ENCODE measurements at regions not wholly inside any gene's neighbourhood (a gene's known extent, or its start where the extent isn't known, plus 50 kb on each side); places are given as distances from the start of the nearest gene placed in this dataset.

GRCh38 chr6:156654919-156655918 is 122.0 kb upstream of the ARID1B start:
- H3K9me3 ChIP-seq (ENCODE audit: control insufficient read depth in 2 of 2, low read length in 2 of 2) = no peaks in the 10 kb centered on the region
- H3K27ac Mint-ChIP-seq = no peak overlapping the region
- no peaks in the 10 kb centered on the region for H3K36me3 Mint-ChIP-seq
- no peak for DNase-seq
- H3K27me3 Mint-ChIP-seq = peaks cover 33% of the 10 kb centered on the region
- no peak for ATAC-seq (ENCODE audit: low read depth in 2 of 2)
- peaks cover 2 to 9% (median 7%) of the 10 kb centered on the region in 4 donors for H3K4me1 Mint-ChIP-seq
- H3K27ac ChIP-seq (ENCODE audit: insufficient read depth, low read length, poor library complexity, severe bottlenecking) = no peak overlapping the region
- H3K4me3 ChIP-seq (ENCODE audit: low read depth, low read length) = no peak overlapping the region
- H3K36me3 ChIP-seq (ENCODE audit: control insufficient read depth, insufficient read depth, low read length) = no peaks in the 10 kb centered on the region
- H3K27me3 ChIP-seq (ENCODE audit: control insufficient read depth, insufficient read depth, low read length) = peaks cover 6% of the 10 kb centered on the region
- peaks cover 0 to 4% (median 0%) of the 10 kb centered on the region in 7 donors for H3K9me3 Mint-ChIP-seq
- no peak overlapping the region for H3K4me3 Mint-ChIP-seq
- no peaks in the 10 kb centered on the region for H3K4me1 ChIP-seq (ENCODE audit: control insufficient read depth, insufficient read depth, low read length, poor library complexity, severe bottlenecking)

- Histone ChIP-seq H3K36me3 (ENCODE audit: control insufficient read depth, insufficient read depth, low read length) (no peaks in the 10 kb centered on the region), H3K27ac (ENCODE audit: insufficient read depth, low read length, poor library complexity, severe bottlenecking) (no peak overlapping the region), H3K4me3 (ENCODE audit: low read depth, low read length) (no peak overlapping the region), H3K4me1 (ENCODE audit: control insufficient read depth, insufficient read depth, low read length, poor library complexity, severe bottlenecking) (no peaks in the 10 kb centered on the region), H3K27me3 (ENCODE audit: control insufficient read depth, insufficient read depth, low read length) (peaks cover 2% of the 10 kb centered on the region), H3K9me3 (ENCODE audit: control insufficient read depth in 2 of 2, low read length in 2 of 2) (no peaks in the 10 kb centered on the region)
- ATAC-seq (ENCODE audit: low read depth in 2 of 2) (no peak), DNase-seq (no peak)
- Mint-ChIP-seq H3K4me1 (peaks cover 0 to 10% (median 5%) of the 10 kb centered on the region in 4 donors), H3K4me3 (no peak overlapping the region), H3K36me3 (no peaks in the 10 kb centered on the region), H3K27ac (peak overlapping the region in 1 of 3 donors; percentile 2), H3K9me3 (no peaks in the 10 kb centered on the region), H3K27me3 (peaks cover 32% of the 10 kb centered on the region)
These were observed 124.9 kb upstream of the ARID1B start for GRCh38 chr6:156652231-156652750.

DNA sequence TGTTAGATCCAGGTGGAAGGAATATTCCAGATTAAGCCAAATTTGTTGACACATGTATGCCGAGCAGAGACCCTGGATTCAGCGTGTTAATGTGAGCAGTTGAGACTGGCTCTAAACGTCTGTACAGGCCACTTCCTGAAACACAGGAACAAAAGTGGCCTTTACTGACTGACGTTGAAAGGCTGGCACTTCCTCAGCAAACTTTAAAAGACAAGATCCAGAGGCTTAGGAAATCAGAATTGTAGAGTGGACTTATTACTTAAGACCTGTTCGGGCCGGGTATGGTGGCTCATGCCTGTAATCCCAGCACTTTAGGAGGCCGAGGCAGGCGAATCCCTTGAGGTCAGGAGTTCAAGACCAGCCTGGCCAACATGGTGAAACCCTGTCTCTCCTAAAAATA is 125.7 kb upstream of the ARID1B start:
- Mint-ChIP-seq H3K27me3 (peaks cover 38% of the 10 kb centered on the region), H3K4me3 (no peak overlapping the region), H3K9me3 (no peaks in the 10 kb centered on the region), H3K4me1 (peaks cover 0 to 12% (median 9%) of the 10 kb centered on the region in 4 donors), H3K27ac (no peak overlapping the region), H3K36me3 (no peaks in the 10 kb centered on the region)
- no peak for DNase-seq
- Histone ChIP-seq H3K4me1 (ENCODE audit: control insufficient read depth, insufficient read depth, low read length, poor library complexity, severe bottlenecking) (no peaks in the 10 kb centered on the region), H3K36me3 (ENCODE audit: control insufficient read depth, insufficient read depth, low read length) (no peaks in the 10 kb centered on the region), H3K27me3 (ENCODE audit: control insufficient read depth, insufficient read depth, low read length) (peaks cover 2% of the 10 kb centered on the region), H3K9me3 (ENCODE audit: control insufficient read depth in 2 of 2, low read length in 2 of 2) (no peaks in the 10 kb centered on the region), H3K4me3 (ENCODE audit: low read depth, low read length) (no peak overlapping the region), H3K27ac (ENCODE audit: insufficient read depth, low read length, poor library complexity, severe bottlenecking) (no peak overlapping the region)
- ATAC-seq (ENCODE audit: low read depth in 2 of 2) = no peak

DNA sequence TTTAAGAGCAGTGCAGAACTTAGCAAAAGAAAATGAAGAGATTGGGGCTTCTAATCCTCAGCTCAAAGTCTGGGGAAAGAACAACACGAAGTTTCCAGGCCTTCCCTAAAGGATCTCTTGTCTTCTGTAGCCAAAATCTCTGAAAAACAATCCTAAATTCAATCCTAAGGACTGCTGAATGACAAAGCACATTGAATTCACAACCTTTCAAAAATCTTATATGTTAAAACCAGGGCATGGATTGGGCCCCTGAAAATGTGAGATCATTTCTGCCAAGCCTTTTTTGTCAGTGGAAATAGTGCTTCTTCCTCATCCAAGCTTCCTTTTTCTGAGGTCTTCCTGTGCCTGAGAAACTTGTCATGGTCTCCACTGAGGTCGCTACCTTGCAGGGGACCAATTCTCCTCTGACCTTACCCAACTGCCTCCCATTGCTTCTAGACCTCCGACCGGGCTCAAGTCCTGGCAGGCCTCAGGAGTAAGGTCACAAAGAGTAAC is 126.2 kb upstream of the ARID1B start:
- no peaks in the 10 kb centered on the region for H3K4me1 ChIP-seq (ENCODE audit: control insufficient read depth, insufficient read depth, low read length, poor library complexity, severe bottlenecking)
- peaks cover 2% of the 10 kb centered on the region for H3K27me3 ChIP-seq (ENCODE audit: control insufficient read depth, insufficient read depth, low read length)
- H3K36me3 ChIP-seq (ENCODE audit: control insufficient read depth, insufficient read depth, low read length) = no peaks in the 10 kb centered on the region
- no peak overlapping the region for H3K27ac Mint-ChIP-seq
- no peaks in the 10 kb centered on the region for H3K36me3 Mint-ChIP-seq
- no peaks in the 10 kb centered on the region for H3K9me3 Mint-ChIP-seq
- H3K4me3 Mint-ChIP-seq = no peak overlapping the region
- no peaks in the 10 kb centered on the region for H3K9me3 ChIP-seq (ENCODE audit: control insufficient read depth in 2 of 2, low read length in 2 of 2)
- no peak for DNase-seq
- no peak for ATAC-seq (ENCODE audit: low read depth in 2 of 2)
- H3K27me3 Mint-ChIP-seq = peaks cover 41% of the 10 kb centered on the region
- no peak overlapping the region for H3K27ac ChIP-seq (ENCODE audit: insufficient read depth, low read length, poor library complexity, severe bottlenecking)
- H3K4me3 ChIP-seq (ENCODE audit: low read depth, low read length) = no peak overlapping the region
- peaks cover 0 to 12% (median 10%) of the 10 kb centered on the region in 4 donors for H3K4me1 Mint-ChIP-seq

DNA sequence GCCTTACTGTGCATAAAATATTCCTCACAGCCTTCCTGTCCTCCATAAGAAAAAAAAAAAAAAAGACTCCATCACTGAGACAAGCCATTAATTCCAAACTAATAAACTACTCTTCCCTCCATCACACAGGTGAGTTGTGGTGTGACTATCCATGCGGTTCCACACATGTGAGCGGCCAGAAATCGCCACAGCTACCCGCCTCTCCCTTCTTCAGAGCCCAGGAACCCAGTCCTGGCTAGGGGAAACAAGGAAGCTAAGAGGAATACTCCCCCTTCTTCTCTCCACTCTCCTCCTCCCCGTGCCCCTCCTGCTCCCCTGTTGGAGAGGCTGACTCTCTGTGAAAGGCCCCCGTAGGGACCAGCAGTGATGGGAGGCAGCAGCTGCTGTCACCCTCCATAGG is 128.6 kb upstream of the ARID1B start:
- Mint-ChIP-seq H3K27ac (no peak overlapping the region), H3K27me3 (peaks cover 40% of the 10 kb centered on the region), H3K4me1 (peaks cover 0 to 12% (median 10%) of the 10 kb centered on the region in 4 donors)

GRCh38 chr6:156647991-156648390 is 129.2 kb upstream of the ARID1B start:
- Mint-ChIP-seq H3K9me3 (no peaks in the 10 kb centered on the region), H3K27ac (no peak overlapping the region), H3K27me3 (peaks cover 33% of the 10 kb centered on the region), H3K4me1 (peaks cover 0 to 12% (median 10%) of the 10 kb centered on the region in 4 donors), H3K4me3 (peak overlapping the region in 1 of 4 donors; percentile 50), H3K36me3 (no peaks in the 10 kb centered on the region)
- DNase-seq = no peak
- no peaks in the 10 kb centered on the region for H3K9me3 ChIP-seq (ENCODE audit: control insufficient read depth in 2 of 2, low read length in 2 of 2)
- no peak for ATAC-seq (ENCODE audit: low read depth in 2 of 2)
- H3K4me1 ChIP-seq (ENCODE audit: control insufficient read depth, insufficient read depth, low read length, poor library complexity, severe bottlenecking) = no peaks in the 10 kb centered on the region
- H3K4me3 ChIP-seq (ENCODE audit: low read depth, low read length) = no peak overlapping the region
- H3K27me3 ChIP-seq (ENCODE audit: control insufficient read depth, insufficient read depth, low read length) = peaks cover 2% of the 10 kb centered on the region
- no peak overlapping the region for H3K27ac ChIP-seq (ENCODE audit: insufficient read depth, low read length, poor library complexity, severe bottlenecking)
- no peaks in the 10 kb centered on the region for H3K36me3 ChIP-seq (ENCODE audit: control insufficient read depth, insufficient read depth, low read length)

More for the DNA sequence above, 128.6 kb upstream of the ARID1B start:
- no peak overlapping the region for H3K27ac ChIP-seq (ENCODE audit: insufficient read depth, low read length, poor library complexity, severe bottlenecking)
- no peak overlapping the region for H3K4me3 ChIP-seq (ENCODE audit: low read depth, low read length)
- no peaks in the 10 kb centered on the region for H3K4me1 ChIP-seq (ENCODE audit: control insufficient read depth, insufficient read depth, low read length, poor library complexity, severe bottlenecking)
- no peaks in the 10 kb centered on the region for H3K36me3 ChIP-seq (ENCODE audit: control insufficient read depth, insufficient read depth, low read length)
- Mint-ChIP-seq H3K9me3 (no peaks in the 10 kb centered on the region), H3K36me3 (no peaks in the 10 kb centered on the region), H3K4me3 (no peak overlapping the region)
- DNase-seq (no peak), ATAC-seq (ENCODE audit: low read depth in 2 of 2) (no peak)
- H3K27me3 ChIP-seq (ENCODE audit: control insufficient read depth, insufficient read depth, low read length) = peaks cover 2% of the 10 kb centered on the region
- no peaks in the 10 kb centered on the region for H3K9me3 ChIP-seq (ENCODE audit: control insufficient read depth in 2 of 2, low read length in 2 of 2)

DNA sequence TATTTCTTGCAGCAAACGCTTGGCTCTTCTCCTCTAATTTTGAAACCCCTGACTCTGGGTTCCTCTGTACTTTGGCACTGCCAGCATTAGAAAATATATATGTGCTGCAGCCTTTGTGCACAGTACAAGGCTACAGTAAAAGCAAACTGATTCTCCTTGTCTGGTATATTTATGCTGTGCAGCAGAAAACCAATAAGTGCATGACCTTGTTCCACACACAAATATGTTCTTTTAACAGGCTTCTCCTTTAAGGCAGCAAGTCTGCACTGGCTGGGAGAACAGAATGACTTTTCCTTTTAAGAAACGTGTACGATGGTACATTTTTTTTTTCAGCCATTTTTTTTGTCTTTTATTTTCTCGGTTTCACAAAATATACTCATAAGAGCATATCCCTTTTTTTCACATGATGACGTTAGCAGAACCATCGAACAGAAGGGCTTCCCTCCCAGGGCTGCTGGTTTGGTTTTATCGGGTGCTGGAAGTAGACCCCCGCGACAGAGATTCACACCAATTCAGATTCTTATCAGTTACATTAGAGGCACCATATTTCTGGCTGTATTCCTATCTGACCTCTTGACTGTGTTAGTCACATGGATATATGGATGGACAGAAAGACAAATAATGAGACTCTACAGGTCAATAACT is 129.9 kb upstream of the ARID1B start:
- no peaks in the 10 kb centered on the region for H3K9me3 Mint-ChIP-seq
- peak overlapping the region in 1 of 4 donors; percentile 38 for H3K4me3 Mint-ChIP-seq
- peaks cover under 1% of the 10 kb centered on the region for H3K36me3 Mint-ChIP-seq
- Histone ChIP-seq H3K9me3 (ENCODE audit: control insufficient read depth in 2 of 2, low read length in 2 of 2) (no peaks in the 10 kb centered on the region), H3K4me3 (ENCODE audit: low read depth, low read length) (no peak overlapping the region), H3K36me3 (ENCODE audit: control insufficient read depth, insufficient read depth, low read length) (no peaks in the 10 kb centered on the region), H3K4me1 (ENCODE audit: control insufficient read depth, insufficient read depth, low read length, poor library complexity, severe bottlenecking) (no peaks in the 10 kb centered on the region), H3K27me3 (ENCODE audit: control insufficient read depth, insufficient read depth, low read length) (peaks cover 2% of the 10 kb centered on the region), H3K27ac (ENCODE audit: insufficient read depth, low read length, poor library complexity, severe bottlenecking) (no peak overlapping the region)
- H3K4me1 Mint-ChIP-seq = peaks cover 0 to 12% (median 10%) of the 10 kb centered on the region in 4 donors
- no peak overlapping the region for H3K27ac Mint-ChIP-seq
- DNase-seq = no peak
- no peak for ATAC-seq (ENCODE audit: low read depth in 2 of 2)
- H3K27me3 Mint-ChIP-seq = peaks cover 26% of the 10 kb centered on the region

All from CD4-positive, CD25-positive, alpha-beta regulatory T cell (primary cell).